Mesenchymal stem cell (in vitro differentiated cells and primary cell): ENCODE measurements at regions not wholly inside any gene's neighbourhood (a gene's known extent, or its start where the extent isn't known, plus 50 kb on each side); places are given as distances from the start of the nearest gene placed in this dataset.

Source experiments
- DNase-seq: peaks from one replicate; pipeline ENCODE4 v3.0.0-alpha.2; 2013
- H2AFZ ChIP-seq: one replicate; pipeline ENCODE4 v1.6.1; 2013; ENCODE audit warnings: low read depth, mild to moderate bottlenecking, control low read depth, inconsistent platforms, low read length, moderate library complexity
- H2AK5ac ChIP-seq: 2 replicates; pipeline ENCODE4 v1.6.1; 2013; ENCODE audit warnings: low read length, moderate library complexity, mild to moderate bottlenecking, inconsistent platforms; ENCODE audit not compliant: severe bottlenecking
- H2BK120ac ChIP-seq: one replicate; pipeline ENCODE4 v1.6.1; 2013; ENCODE audit warnings: low read depth, mild to moderate bottlenecking, inconsistent platforms, low read length, moderate library complexity
- H2BK12ac ChIP-seq, 2 experiments: one replicate each; pipeline ENCODE4 v1.6.1; 2013; ENCODE audit warnings: inconsistent platforms in 2 of 2, low read length in 2 of 2, mild to moderate bottlenecking in 2 of 2, moderate library complexity in 2 of 2, control low read depth in 1 of 2
- H2BK15ac ChIP-seq: one replicate; pipeline ENCODE4 v1.6.1; 2013; ENCODE audit warnings: mild to moderate bottlenecking, low read depth, inconsistent platforms; ENCODE audit not compliant: poor library complexity, severe bottlenecking
- H2BK5ac ChIP-seq: 2 replicates; pipeline ENCODE4 v1.6.1; 2013; ENCODE audit warnings: low read depth, mild to moderate bottlenecking, low read length, control low read depth, inconsistent platforms; ENCODE audit not compliant: poor library complexity, severe bottlenecking
- H3K14ac ChIP-seq, 2 experiments: one replicate each; pipeline ENCODE4 v1.6.1; 2013; ENCODE audit warnings: inconsistent platforms in 2 of 2, low read length in 2 of 2, control low read depth in 1 of 2, mild to moderate bottlenecking in 1 of 2, moderate library complexity in 1 of 2
- H3K18ac ChIP-seq, 2 experiments: one replicate each; pipeline ENCODE4 v1.6.1; 2013; ENCODE audit warnings: inconsistent platforms in 2 of 2, low read length in 2 of 2, control low read depth in 1 of 2, low read depth in 1 of 2, mild to moderate bottlenecking in 1 of 2
- H3K23ac ChIP-seq, 2 experiments: one replicate each; pipeline ENCODE4 v1.6.1; 2013; ENCODE audit warnings: inconsistent platforms in 2 of 2, low read length in 2 of 2, mild to moderate bottlenecking in 2 of 2, moderate library complexity in 2 of 2, control low read depth in 1 of 2
- H3K27ac ChIP-seq: 2 replicates; pipeline ENCODE4 v1.5.1; 2013; ENCODE audit warnings: mild to moderate bottlenecking, moderate library complexity, low read length, control low read depth, inconsistent platforms; ENCODE audit not compliant: poor library complexity, severe bottlenecking
- H3K27me3 ChIP-seq, 2 experiments: 2 replicates each; pipeline versions ENCODE4 v1.6.1 to v1.7.0; 2013; ENCODE audit warnings: low read length in 2 of 2, mild to moderate bottlenecking in 2 of 2, moderate library complexity in 2 of 2, control low read depth in 1 of 2, inconsistent platforms in 1 of 2; ENCODE audit not compliant: control insufficient read depth in 1 of 2, insufficient read depth in 1 of 2
- H3K36me3 ChIP-seq, 2 experiments: 2 replicates each; pipeline versions ENCODE4 v1.6.1 to v1.7.0; 2013; ENCODE audit warnings: low read length in 2 of 2, control low read depth in 1 of 2, inconsistent platforms in 1 of 2, low read depth in 1 of 2, mild to moderate bottlenecking in 1 of 2; ENCODE audit not compliant: insufficient read depth in 2 of 2, control insufficient read depth in 1 of 2
- H3K4ac ChIP-seq, 2 experiments: one replicate each; pipeline ENCODE4 v1.6.1; 2013; ENCODE audit warnings: inconsistent platforms in 2 of 2, low read length in 2 of 2, mild to moderate bottlenecking in 2 of 2, moderate library complexity in 2 of 2, control low read depth in 1 of 2, low read depth in 1 of 2
- H3K4me1 ChIP-seq: 2 replicates; pipeline ENCODE4 v1.6.1; 2013; ENCODE audit warnings: low read depth, low read length, control low read depth; ENCODE audit not compliant: control insufficient read depth, insufficient read depth
- H3K4me2 ChIP-seq: 2 replicates; pipeline ENCODE4 v1.6.1; 2013; ENCODE audit warnings: low read length, mild to moderate bottlenecking, inconsistent platforms; ENCODE audit not compliant: poor library complexity, severe bottlenecking
- H3K4me3 ChIP-seq, 2 experiments: 2 replicates each; pipeline versions ENCODE4 v1.5.1 to v1.7.0; 2013; ENCODE audit warnings: low read length in 2 of 2, mild to moderate bottlenecking in 2 of 2, control low read depth in 1 of 2, low read depth in 1 of 2; ENCODE audit not compliant: insufficient read depth in 1 of 2
- H3K79me1 ChIP-seq: replicated peaks from 2 replicates; pipeline ENCODE4 v1.6.1; 2013; ENCODE audit warnings: mild to moderate bottlenecking, control low read depth, low read length, inconsistent platforms; ENCODE audit not compliant: poor library complexity, severe bottlenecking
- H3K9ac ChIP-seq: 2 replicates; pipeline ENCODE4 v1.7.0; 2013; ENCODE audit warnings: mild to moderate bottlenecking, low read length, moderate library complexity
- H3K9me3 ChIP-seq: 2 replicates; pipeline ENCODE4 v1.7.0; 2013; ENCODE audit warnings: mild to moderate bottlenecking, low read length; ENCODE audit not compliant: control insufficient read depth
- H4K8ac ChIP-seq: one replicate; pipeline ENCODE4 v1.6.1; 2013; ENCODE audit warnings: inconsistent platforms, mild to moderate bottlenecking, low read length, moderate library complexity
- H4K91ac ChIP-seq: one replicate; pipeline ENCODE4 v1.6.1; 2013; ENCODE audit warnings: mild to moderate bottlenecking, low read length, inconsistent platforms
- WGBS: methylation state at CpG from one replicate; pipeline ENCODE4 v1.1.7; 2013; ENCODE audit warnings: mixed read lengths; 5-methylcytosine and 5-hydroxymethylcytosine counted together

DNA sequence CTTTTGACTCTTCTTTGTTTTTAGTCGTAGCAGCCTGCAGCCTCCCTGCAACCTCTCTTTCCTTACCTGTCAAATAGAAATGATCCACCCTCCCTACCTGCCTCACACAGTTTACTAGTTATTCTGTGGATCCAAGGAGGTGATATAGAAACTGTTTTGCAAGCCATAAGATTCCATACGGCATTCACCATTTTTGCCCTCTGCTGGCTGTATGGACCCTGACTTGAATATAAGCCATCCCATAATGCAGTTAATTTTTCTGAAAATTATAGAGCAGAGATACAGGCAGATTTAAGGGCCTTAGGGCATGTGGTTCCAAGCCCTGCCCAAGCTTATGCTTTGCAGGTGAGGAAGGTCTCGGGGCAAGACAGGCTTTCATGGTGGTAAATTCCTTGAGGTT, 63.8 kb downstream of the CPN2 start:
- no peaks in the 10 kb centered on the region for H3K36me3 ChIP-seq
- peaks cover 10% of the 10 kb centered on the region for H3K9me3 ChIP-seq
- no peak overlapping the region for H4K91ac ChIP-seq
- no peaks in the 10 kb centered on the region for H3K79me1 ChIP-seq
- H3K4me2 ChIP-seq, result no peak overlapping the region
- H2BK12ac ChIP-seq, result no peak overlapping the region
- no peak overlapping the region for H2BK120ac ChIP-seq
- H3K18ac ChIP-seq, result no peak overlapping the region
- H3K9ac ChIP-seq, result no peak overlapping the region
- DNase-seq, result no peak
- H2BK15ac ChIP-seq, result no peak overlapping the region
- H3K27ac ChIP-seq, result no peak overlapping the region
- no peak overlapping the region for H3K4ac ChIP-seq
- H3K23ac ChIP-seq, result no peak overlapping the region
- H4K8ac ChIP-seq, result no peak overlapping the region
- H2BK5ac ChIP-seq, result no peak overlapping the region
- H3K4me1 ChIP-seq, result peaks cover 3% of the 10 kb centered on the region
- no peak overlapping the region for H3K14ac ChIP-seq
- no peak overlapping the region for H3K4me3 ChIP-seq
- no peak overlapping the region for H2AK5ac ChIP-seq
- no peak overlapping the region for H2AFZ ChIP-seq
- H3K27me3 ChIP-seq, result peaks cover 10 to 35% of the 10 kb centered on the region in 2 experiments
- 100% methylated on average over 2 of the region's 3 CpGs for WGBS

DNA sequence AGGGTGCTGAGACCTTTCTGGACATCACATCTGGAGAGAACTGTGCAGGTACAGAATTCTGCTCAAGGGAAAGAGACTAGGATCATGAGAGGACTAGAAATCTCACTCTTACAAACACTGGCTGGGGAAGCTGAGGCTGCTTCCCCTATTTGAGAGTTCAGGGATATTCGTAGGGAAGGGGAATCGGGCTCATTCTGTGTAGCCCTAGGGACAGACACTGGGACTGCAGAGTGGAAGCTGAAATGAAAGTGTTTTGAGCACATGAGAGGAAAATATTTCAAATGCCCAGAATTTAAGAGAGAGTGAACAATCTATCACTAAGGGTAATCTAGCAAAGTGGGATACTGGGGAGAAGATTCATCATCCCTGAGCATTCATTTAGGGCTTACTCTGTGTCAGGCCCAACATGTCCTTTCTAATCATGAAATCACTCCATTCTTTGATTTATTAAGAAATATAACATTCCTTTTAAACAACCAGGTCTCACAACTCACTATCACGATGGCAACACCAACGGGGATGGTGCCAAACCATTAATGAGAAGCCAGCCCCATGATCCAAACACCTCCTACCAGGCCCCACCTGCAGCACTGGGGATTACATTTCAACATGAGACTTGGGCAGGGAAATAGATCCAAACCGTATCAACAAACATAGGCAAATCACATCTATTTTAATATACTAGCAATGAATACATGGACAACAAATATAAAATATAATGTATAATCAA, 63.0 kb downstream of the CPN2 start:
- H4K8ac ChIP-seq, result no peak overlapping the region
- H3K9ac ChIP-seq, result no peak overlapping the region
- no peak overlapping the region for H3K4ac ChIP-seq
- no peak overlapping the region for H3K4me3 ChIP-seq
- H4K91ac ChIP-seq, result no peak overlapping the region
- no peaks in the 10 kb centered on the region for H3K79me1 ChIP-seq
- no peak overlapping the region for H2AK5ac ChIP-seq
- no peak overlapping the region for H3K14ac ChIP-seq
- no peak overlapping the region for H2BK15ac ChIP-seq
- no peak overlapping the region for H3K18ac ChIP-seq
- peaks cover 3% of the 10 kb centered on the region for H3K4me1 ChIP-seq
- no peak overlapping the region for H3K4me2 ChIP-seq
- H3K23ac ChIP-seq, result no peak overlapping the region
- no peak overlapping the region for H2BK5ac ChIP-seq
- no peak overlapping the region for H3K27ac ChIP-seq
- DNase-seq, result no peak
- H2AFZ ChIP-seq, result no peak overlapping the region
- H2BK12ac ChIP-seq, result no peak overlapping the region
- H2BK120ac ChIP-seq, result no peak overlapping the region
- 89% methylated on average over 4 of the region's 5 CpGs for WGBS
- H3K9me3 ChIP-seq, result peaks cover 10% of the 10 kb centered on the region
- H3K27me3 ChIP-seq, result peaks cover 13 to 35% of the 10 kb centered on the region in 2 experiments
- H3K36me3 ChIP-seq, result no peaks in the 10 kb centered on the region
